ENCODE measurements at regions not wholly inside any gene's neighbourhood (a gene's known extent, or its start where the extent isn't known, plus 50 kb on each side); places are given as distances from the start of the nearest gene placed in this dataset.
A peak's percentile ranks its signal among the peaks of the same experiment; 100 is the strongest.

GRCh38 chrX:4841216-4841745, 1127.8 kb upstream of the PRKX start:
- Mint-ChIP-seq H3K27ac (no peak overlapping the region), H3K4me1 (no peaks in the 10 kb centered on the region), H3K27me3 (no peaks in the 10 kb centered on the region), H3K4me3 (no peak overlapping the region), H3K36me3 (no peaks in the 10 kb centered on the region), H3K9me3 (peaks cover 0 to 39% (median 3%) of the 10 kb centered on the region in 9 donors)
- no peak for ATAC-seq
- POLR2A ChIA-PET = no interaction called here
- no peak for DNase-seq

GRCh38 chrX:4831574-4831973, 1118.1 kb upstream of the PRKX start:
- peaks cover 0 to 3% (median 0%) of the 10 kb centered on the region in 3 donors for H3K36me3 Mint-ChIP-seq
- no peaks in the 10 kb centered on the region for H3K4me1 Mint-ChIP-seq
- ATAC-seq (no peak), DNase-seq (no peak)
- no peak overlapping the region for H3K4me3 Mint-ChIP-seq
- H3K27ac Mint-ChIP-seq = no peak overlapping the region
- H3K9me3 Mint-ChIP-seq = peaks cover 0 to 13% (median 4%) of the 10 kb centered on the region in 9 donors
- POLR2A ChIA-PET = no interaction called here
- no peaks in the 10 kb centered on the region for H3K27me3 Mint-ChIP-seq

GRCh38 chrX:4830880-4831557, 1117.6 kb upstream of the PRKX start:
- H3K4me1 Mint-ChIP-seq = no peaks in the 10 kb centered on the region
- H3K36me3 Mint-ChIP-seq = peaks cover 0 to 3% (median 0%) of the 10 kb centered on the region in 3 donors
- H3K27me3 Mint-ChIP-seq = no peaks in the 10 kb centered on the region
- H3K9me3 Mint-ChIP-seq = peaks cover 0 to 9% (median 4%) of the 10 kb centered on the region in 9 donors
- H3K27ac Mint-ChIP-seq = no peak overlapping the region
- POLR2A ChIA-PET = no interaction called here
- no peak for DNase-seq
- H3K4me3 Mint-ChIP-seq = no peak overlapping the region
- ATAC-seq = no peak

GRCh38 chrX:4825550-4825949, 1112.1 kb upstream of the PRKX start:
- Mint-ChIP-seq H3K4me1 (no peaks in the 10 kb centered on the region), H3K36me3 (no peaks in the 10 kb centered on the region), H3K27ac (no peak overlapping the region), H3K27me3 (no peaks in the 10 kb centered on the region), H3K9me3 (peaks cover 0 to 36% (median 8%) of the 10 kb centered on the region in 9 donors), H3K4me3 (no peak overlapping the region)
- POLR2A ChIA-PET = no interaction called here
- ATAC-seq = no peak
- DNase-seq = no peak

- Mint-ChIP-seq H3K9me3 (peaks cover 0 to 36% (median 1%) of the 10 kb centered on the region in 9 donors), H3K4me1 (no peaks in the 10 kb centered on the region), H3K4me3 (no peak overlapping the region), H3K27ac (no peak overlapping the region), H3K27me3 (no peaks in the 10 kb centered on the region), H3K36me3 (peaks cover 0 to 2% (median 0%) of the 10 kb centered on the region in 3 donors)
- ATAC-seq (no peak), DNase-seq (no peak)
- POLR2A ChIA-PET = no interaction called here
Measured at GRCh38 chrX:4809571-4809970, 1096.1 kb upstream of the PRKX start.

- POLR2A ChIA-PET = no interaction called here
- H3K9me3 Mint-ChIP-seq = peaks cover 0 to 26% (median 2%) of the 10 kb centered on the region in 9 donors
- H3K27ac Mint-ChIP-seq = no peak overlapping the region
- peaks cover 0 to 5% (median 0%) of the 10 kb centered on the region in 3 donors for H3K36me3 Mint-ChIP-seq
- H3K4me1 Mint-ChIP-seq = no peaks in the 10 kb centered on the region
- ATAC-seq (no peak), DNase-seq (no peak)
- H3K27me3 Mint-ChIP-seq = no peaks in the 10 kb centered on the region
- no peak overlapping the region for H3K4me3 Mint-ChIP-seq
Measured at GRCh38 chrX:4805502-4805901, 1092.1 kb upstream of the PRKX start.

- DNase-seq = no peak
- no peak overlapping the region for H3K27ac Mint-ChIP-seq
- POLR2A ChIA-PET = no interaction called here
- no peaks in the 10 kb centered on the region for H3K27me3 Mint-ChIP-seq
- H3K9me3 Mint-ChIP-seq = peaks cover 0 to 11% (median 2%) of the 10 kb centered on the region in 9 donors
- peaks cover 0 to 5% (median 0%) of the 10 kb centered on the region in 3 donors for H3K36me3 Mint-ChIP-seq
- no peak for ATAC-seq
- no peaks in the 10 kb centered on the region for H3K4me1 Mint-ChIP-seq
- no peak overlapping the region for H3K4me3 Mint-ChIP-seq
Measured at GRCh38 chrX:4800756-4801155, 1087.3 kb upstream of the PRKX start.

GRCh38 chrX:4787971-4788370, 1074.5 kb upstream of the PRKX start:
- Mint-ChIP-seq H3K27ac (no peak overlapping the region), H3K9me3 (peaks cover 0 to 7% (median 0%) of the 10 kb centered on the region in 9 donors), H3K4me1 (no peaks in the 10 kb centered on the region), H3K4me3 (no peak overlapping the region), H3K36me3 (no peaks in the 10 kb centered on the region), H3K27me3 (no peaks in the 10 kb centered on the region)
- POLR2A ChIA-PET = no interaction called here
- DNase-seq (no peak), ATAC-seq (no peak)

GRCh38 chrX:4764888-4765287, 1051.4 kb upstream of the PRKX start:
- no peak overlapping the region for H3K27ac Mint-ChIP-seq
- POLR2A ChIA-PET = no interaction called here
- H3K36me3 Mint-ChIP-seq = no peaks in the 10 kb centered on the region
- no peaks in the 10 kb centered on the region for H3K27me3 Mint-ChIP-seq
- no peaks in the 10 kb centered on the region for H3K4me1 Mint-ChIP-seq
- H3K4me3 Mint-ChIP-seq = no peak overlapping the region
- DNase-seq = no peak
- H3K9me3 Mint-ChIP-seq = peaks cover 0 to 18% (median 2%) of the 10 kb centered on the region in 9 donors
- ATAC-seq = no peak

- H3K27me3 Mint-ChIP-seq = no peaks in the 10 kb centered on the region
- no peak for ATAC-seq
Measured at GRCh38 chrX:4762196-4762595, 1048.7 kb upstream of the PRKX start.

GRCh38 chrX:4754878-4755604, 1041.6 kb upstream of the PRKX start:
- H3K27ac Mint-ChIP-seq = no peak overlapping the region
- no peaks in the 10 kb centered on the region for H3K27me3 Mint-ChIP-seq
- H3K4me3 Mint-ChIP-seq = peak overlapping the region in 1 of 10 donors; percentile 19
- peaks cover 0 to 8% (median 0%) of the 10 kb centered on the region in 4 donors for H3K4me1 Mint-ChIP-seq
- ATAC-seq (no peak), DNase-seq (no peak)
- POLR2A ChIA-PET = no interaction called here
- H3K9me3 Mint-ChIP-seq = peaks cover 0 to 7% (median 0%) of the 10 kb centered on the region in 9 donors
- no peaks in the 10 kb centered on the region for H3K36me3 Mint-ChIP-seq

More at GRCh38 chrX:4762196-4762595, 1048.7 kb upstream of the PRKX start:
- POLR2A ChIA-PET = no interaction called here
- DNase-seq = no peak
- Mint-ChIP-seq H3K36me3 (no peaks in the 10 kb centered on the region), H3K4me1 (no peaks in the 10 kb centered on the region), H3K27ac (no peak overlapping the region), H3K4me3 (no peak overlapping the region), H3K9me3 (peaks cover 0 to 18% (median 0%) of the 10 kb centered on the region in 9 donors)

GRCh38 chrX:4741024-4741423, 1027.6 kb upstream of the PRKX start:
- Mint-ChIP-seq H3K27ac (no peak overlapping the region), H3K9me3 (peaks cover 0 to 15% (median 2%) of the 10 kb centered on the region in 9 donors), H3K4me1 (no peaks in the 10 kb centered on the region), H3K27me3 (no peaks in the 10 kb centered on the region), H3K4me3 (no peak overlapping the region), H3K36me3 (no peaks in the 10 kb centered on the region)
- DNase-seq (no peak), ATAC-seq (no peak)
- POLR2A ChIA-PET = interaction anchor here (0.6 kb wide), 1 partner anchor 11 kb away, joined by 3 read pairs; no protein-coding TSS in a partner anchor

- no peaks in the 10 kb centered on the region for H3K27me3 Mint-ChIP-seq
- no peak overlapping the region for H3K4me3 Mint-ChIP-seq
- H3K36me3 Mint-ChIP-seq = no peaks in the 10 kb centered on the region
- H3K9me3 Mint-ChIP-seq = peaks cover 0 to 13% (median 3%) of the 10 kb centered on the region in 9 donors
- DNase-seq (no peak), ATAC-seq (no peak)
- no peaks in the 10 kb centered on the region for H3K4me1 Mint-ChIP-seq
- no peak overlapping the region for H3K27ac Mint-ChIP-seq
- POLR2A ChIA-PET = no interaction called here
Measured at GRCh38 chrX:4735299-4735698, 1021.9 kb upstream of the PRKX start.
